ENCODE measurements at regions not wholly inside any gene's neighbourhood (a gene's known extent, or its start where the extent isn't known, plus 50 kb on each side); places are given as distances from the start of the nearest gene placed in this dataset.

GRCh38 chr9:29209748-29210291 is 1636.5 kb upstream of the C9orf72 start:
- TF ChIP-seq ZNF274 (IDR thresholded peaks at IDR 0.05; ENCODE audit: low read depth, low read length): no peak
- no peak for TF ChIP-seq YY1 (IDR thresholded peaks at IDR 0.05; ENCODE audit: insufficient read depth, insufficient read length)
- TF ChIP-seq SUZ12 (IDR thresholded peaks at IDR 0.05; ENCODE audit: extremely low read depth, insufficient read depth, insufficient read length): no peak

All from NT2/D1 (cell line).